Sigmoid colon (tissue), 6 donors: ENCODE measurements at regions not wholly inside any gene's neighbourhood (a gene's known extent, or its start where the extent isn't known, plus 50 kb on each side); places are given as distances from the start of the nearest gene placed in this dataset.

ENCODE experiments used
- DNase-seq: peaks from one replicate; pipeline ENCODE4 v3.0.0-alpha.2; 2019
- H3K27ac ChIP-seq, 4 donors: fragments of 200-600 bp; sonication (generic); one replicate each; pipeline ENCODE4 v1.5.1; 2016 to 2019; ENCODE audit warnings: mild to moderate bottlenecking in 1 of 4
- H3K27me3 ChIP-seq, 3 donors: fragments of 200-600 bp; sonication (generic); one replicate each; pipeline ENCODE4 v1.5.1; 2019; ENCODE audit warnings: mild to moderate bottlenecking in 1 of 3
- H3K36me3 ChIP-seq, 4 donors: fragments of 200-600 bp; sonication (generic); one replicate each; pipeline ENCODE4 v1.5.1; 2016 to 2019
- H3K4me1 ChIP-seq, 4 donors: fragments of 200-600 bp; sonication (generic); one replicate each; pipeline ENCODE4 v1.5.1; 2017 to 2019
- H3K4me3 ChIP-seq, 4 donors: fragments of 200-600 bp; sonication (generic); one replicate each; pipeline ENCODE4 v1.5.1; 2017 to 2019; ENCODE audit warnings: mild to moderate bottlenecking in 2 of 4, moderate library complexity in 1 of 4
- H3K9me3 ChIP-seq, 4 donors: fragments of 200-600 bp in 3 of 4; sonication (generic) in 3 of 4; one replicate each; pipeline versions ENCODE4 v1.5.1 to v1.6.1; 2013 to 2019
- CTCF ChIP-seq, 4 experiments: fragments of 450-650 bp in 3 of 4; fragments of 200-600 bp in 1 of 4; IDR thresholded peaks; one replicate each; pipeline ENCODE4 v1.5.1; 2016 to 2019; ENCODE audit warnings: antibody characterized with exemption in 4 of 4, mild to moderate bottlenecking in 3 of 4, moderate library complexity in 2 of 4
- EP300 ChIP-seq, 4 donors: sonication (generic); formaldehyde crosslinking; IDR thresholded peaks; one replicate each; pipeline ENCODE4 v1.6.1; 2017; ENCODE audit warnings: antibody characterized with exemption in 4 of 4
- POLR2A ChIP-seq, 2 donors: fragments of 450-650 bp; IDR thresholded peaks; one replicate each; pipeline ENCODE4 v1.6.1; 2016; ENCODE audit warnings: antibody characterized with exemption in 2 of 2, mild to moderate bottlenecking in 2 of 2, moderate library complexity in 2 of 2
- POLR2AphosphoS5 ChIP-seq, 4 donors: sonication (generic); formaldehyde crosslinking; IDR thresholded peaks; one replicate each; pipeline ENCODE4 v1.6.1; 2017; ENCODE audit warnings: antibody characterized with exemption in 4 of 4
- WGBS, 2 donors: extraction: QIAGEN DNeasy Blood & Tissue Kit; methylation state at CpG; one replicate each; pipeline ENCODE4 v1.1.7; 2013; 5-methylcytosine and 5-hydroxymethylcytosine counted together
- intact Hi-C: fragments of 100-400 bp; cut with DNase I; formaldehyde crosslinking; loops from one replicate; pipeline ENCODE4 v1.15.1; 2023
- donor health status: healthy with polysubstance abuse.
- donor health status: healthy.

GRCh38 chr3:46093966-46094365 is 66.7 kb upstream of the XCR1 start:
- no peak for DNase-seq
- H3K4me1 ChIP-seq = peaks cover 0 to 11% (median 2%) of the 10 kb centered on the region in 4 donors
- no peaks in the 10 kb centered on the region for H3K27me3 ChIP-seq
- 92 to 97% methylated on average over 4 of the region's 4 CpGs for WGBS, 2 donors
- no peak overlapping the region for H3K4me3 ChIP-seq
- no peaks in the 10 kb centered on the region for H3K36me3 ChIP-seq
- H3K27ac ChIP-seq = no peak overlapping the region
- TF ChIP-seq EP300 (IDR thresholded peaks at IDR 0.05) (no peak), POLR2AphosphoS5 (IDR thresholded peaks at IDR 0.05) (no peak), POLR2A (IDR thresholded peaks at IDR 0.05) (no peak), CTCF (IDR thresholded peaks at IDR 0.05) (no peak)
- no peaks in the 10 kb centered on the region for H3K9me3 ChIP-seq
- intact Hi-C loops = no loop called here

- no peak overlapping the region for H3K4me3 ChIP-seq
- WGBS, 2 donors = 91 to 93% methylated on average over 2 of the region's 2 CpGs
- intact Hi-C loops = no loop called here
Measured at GRCh38 chr3:46093327-46093942, 66.2 kb upstream of the XCR1 start.

GRCh38 chr3:46092702-46093080 is 65.4 kb upstream of the XCR1 start:
- H3K4me3 ChIP-seq = no peak overlapping the region
- TF ChIP-seq CTCF (IDR thresholded peaks at IDR 0.05) (no peak), POLR2AphosphoS5 (IDR thresholded peaks at IDR 0.05) (no peak), POLR2A (IDR thresholded peaks at IDR 0.05) (no peak), EP300 (IDR thresholded peaks at IDR 0.05) (no peak)
- peaks cover 0 to 5% (median 2%) of the 10 kb centered on the region in 4 donors for H3K4me1 ChIP-seq
- WGBS, 2 donors = 73 to 91% methylated on average over 2 of the region's 2 CpGs
- no peaks in the 10 kb centered on the region for H3K27me3 ChIP-seq
- DNase-seq = no peak
- H3K36me3 ChIP-seq = no peaks in the 10 kb centered on the region
- H3K9me3 ChIP-seq = no peaks in the 10 kb centered on the region
- intact Hi-C loops = no loop called here
- no peak overlapping the region for H3K27ac ChIP-seq

More at GRCh38 chr3:46093327-46093942, 66.2 kb upstream of the XCR1 start:
- no peak for DNase-seq
- TF ChIP-seq EP300 (IDR thresholded peaks at IDR 0.05) (no peak), POLR2AphosphoS5 (IDR thresholded peaks at IDR 0.05) (no peak), POLR2A (IDR thresholded peaks at IDR 0.05) (no peak), CTCF (IDR thresholded peaks at IDR 0.05) (no peak)
- Histone ChIP-seq H3K36me3 (no peaks in the 10 kb centered on the region), H3K4me1 (peaks cover 0 to 11% (median 2%) of the 10 kb centered on the region in 4 donors), H3K27ac (no peak overlapping the region), H3K27me3 (no peaks in the 10 kb centered on the region), H3K9me3 (no peaks in the 10 kb centered on the region)

- DNase-seq = no peak
- TF ChIP-seq CTCF (IDR thresholded peaks at IDR 0.05) (no peak), POLR2A (IDR thresholded peaks at IDR 0.05) (no peak), EP300 (IDR thresholded peaks at IDR 0.05) (no peak), POLR2AphosphoS5 (IDR thresholded peaks at IDR 0.05) (no peak)
- WGBS, 2 donors = 20 to 59% methylated on average over 4 of the region's 4 CpGs
- Histone ChIP-seq H3K27me3 (no peaks in the 10 kb centered on the region), H3K9me3 (no peaks in the 10 kb centered on the region), H3K4me3 (no peak overlapping the region), H3K36me3 (no peaks in the 10 kb centered on the region), H3K27ac (no peak overlapping the region), H3K4me1 (no peaks in the 10 kb centered on the region)
- intact Hi-C loops = no loop called here
Measured at GRCh38 chr3:46091741-46092701, 64.7 kb upstream of the XCR1 start.
